Stimulated activated CD4-positive, alpha-beta T cell treated with anti-CD3 and anti-CD28 coated beads, Interleukin-15, amount 100 ng/mL, for 24 hours (primary cell): ENCODE measurements at regions not wholly inside any gene's neighbourhood (a gene's known extent, or its start where the extent isn't known, plus 50 kb on each side); places are given as distances from the start of the nearest gene placed in this dataset.
"Not testable (repeated sequence)": the region's sequence is repeated elsewhere in the genome, so short reads cannot be mapped to it uniquely, and the experiment has no call there.

Experiments
- DNase-seq: peaks from one replicate; pipeline ENCODE4 v3.0.0-alpha.2; 2020

- DNase-seq = no peak
These were observed 106.0 kb downstream of the CDC7 start for GRCh38 chr1:91606546-91607078.

GRCh38 chr1:91607686-91608085 is 107.0 kb downstream of the CDC7 start:
- DNase-seq = not testable (repeated sequence)

GRCh38 chr1:91608876-91609275 is 108.2 kb downstream of the CDC7 start:
- no peak for DNase-seq

GRCh38 chr1:91609551-91609950 is 108.9 kb downstream of the CDC7 start:
- DNase-seq = no peak

- DNase-seq = no peak
These were observed 109.5 kb downstream of the CDC7 start for GRCh38 chr1:91610102-91610501.

- DNase-seq = no peak
These were observed 110.1 kb downstream of the CDC7 start for GRCh38 chr1:91610789-91611188.

GRCh38 chr1:91611483-91611917 is 110.8 kb downstream of the CDC7 start:
- no peak for DNase-seq

GRCh38 chr1:91613595-91613994 is 112.9 kb downstream of the CDC7 start:
- DNase-seq = no peak

- no peak for DNase-seq
These were observed 116.1 kb downstream of the CDC7 start for GRCh38 chr1:91616712-91617111.

- DNase-seq = no peak
These were observed 116.7 kb downstream of the CDC7 start for GRCh38 chr1:91617285-91617765.

GRCh38 chr1:91619881-91620280 is 119.2 kb downstream of the CDC7 start:
- DNase-seq = no peak

- no peak for DNase-seq
These were observed 120.7 kb downstream of the CDC7 start for GRCh38 chr1:91621360-91621759.

GRCh38 chr1:91621907-91622306 is 121.3 kb downstream of the CDC7 start:
- no peak for DNase-seq

- no peak for DNase-seq
These were observed 122.0 kb downstream of the CDC7 start for GRCh38 chr1:91622616-91623015.

- no peak for DNase-seq
These were observed 122.4 kb downstream of the CDC7 start for GRCh38 chr1:91623020-91623419.

- DNase-seq = no peak
These were observed 123.7 kb downstream of the CDC7 start for GRCh38 chr1:91624331-91624730.
